ENCODE measurements at regions not wholly inside any gene's neighbourhood (a gene's known extent, or its start where the extent isn't known, plus 50 kb on each side); places are given as distances from the start of the nearest gene placed in this dataset.
A peak's percentile ranks its signal among the peaks of the same experiment; 100 is the strongest.

- Mint-ChIP-seq H3K4me1 (peaks cover 77% of the 10 kb centered on the region), H3K27me3 (ENCODE audit: low read depth) (no peaks in the 10 kb centered on the region), H3K4me3 (peak overlapping the region; percentile 70), H3K36me3 (no peaks in the 10 kb centered on the region), H3K27ac (peak overlapping the region; percentile 99), H3K9me3 (no peaks in the 10 kb centered on the region)
- no peak for DNase-seq (ENCODE audit: low spot score in 2 of 2, unreplicated experiment in 2 of 2)
- TF ChIP-seq CTCF (IDR thresholded peaks at IDR 0.05; ENCODE audit: unreplicated experiment): no peak
Observed at GRCh38 chr7:47636081-47636432, 54.1 kb upstream of the TNS3 start.

- DNase-seq (ENCODE audit: low spot score in 2 of 2, unreplicated experiment in 2 of 2): peak in 1 of 2 experiments; percentile 55
- no peak for TF ChIP-seq CTCF (IDR thresholded peaks at IDR 0.05; ENCODE audit: unreplicated experiment)
- H3K27me3 Mint-ChIP-seq (ENCODE audit: low read depth): no peaks in the 10 kb centered on the region
- H3K27ac Mint-ChIP-seq: peak overlapping the region; percentile 99
- H3K4me3 Mint-ChIP-seq: peak overlapping the region; percentile 70
- no peaks in the 10 kb centered on the region for H3K36me3 Mint-ChIP-seq
- H3K9me3 Mint-ChIP-seq: no peaks in the 10 kb centered on the region
- peaks cover 70% of the 10 kb centered on the region for H3K4me1 Mint-ChIP-seq
Observed at GRCh38 chr7:47635091-47636080, 53.5 kb upstream of the TNS3 start.

- Mint-ChIP-seq H3K9me3 (no peaks in the 10 kb centered on the region), H3K27me3 (ENCODE audit: low read depth) (no peaks in the 10 kb centered on the region), H3K36me3 (no peaks in the 10 kb centered on the region), H3K27ac (peak overlapping the region; percentile 99), H3K4me1 (peaks cover 59% of the 10 kb centered on the region), H3K4me3 (peak overlapping the region; percentile 4)
- no peak for TF ChIP-seq CTCF (IDR thresholded peaks at IDR 0.05; ENCODE audit: unreplicated experiment)
- no peak for DNase-seq (ENCODE audit: low spot score in 2 of 2, unreplicated experiment in 2 of 2)
Observed at GRCh38 chr7:47634273-47634672, 52.4 kb upstream of the TNS3 start.

GRCh38 chr7:47633134-47633533 lies 51.2 kb upstream of the TNS3 start:
- Mint-ChIP-seq H3K36me3 (no peaks in the 10 kb centered on the region), H3K27ac (peak overlapping the region; percentile 47), H3K4me1 (peaks cover 47% of the 10 kb centered on the region), H3K27me3 (ENCODE audit: low read depth) (no peaks in the 10 kb centered on the region), H3K4me3 (no peak overlapping the region), H3K9me3 (no peaks in the 10 kb centered on the region)
- no peak for DNase-seq (ENCODE audit: low spot score in 2 of 2, unreplicated experiment in 2 of 2)
- TF ChIP-seq CTCF (IDR thresholded peaks at IDR 0.05; ENCODE audit: unreplicated experiment): no peak

Measured in mesothelial cell of epicardium (in vitro differentiated cells).